NT2/D1 (cell line): ENCODE measurements at regions not wholly inside any gene's neighbourhood (a gene's known extent, or its start where the extent isn't known, plus 50 kb on each side); places are given as distances from the start of the nearest gene placed in this dataset.

Source experiments
- SUZ12 ChIP-seq: IDR thresholded peaks from 2 replicates; pipeline ENCODE4 v1.6.1; 2011; ENCODE audit not compliant: insufficient read length, insufficient read depth; ENCODE audit errors: extremely low read depth
- YY1 ChIP-seq: IDR thresholded peaks from 2 replicates; pipeline ENCODE4 v1.6.1; 2011; ENCODE audit not compliant: insufficient read length, insufficient read depth
- ZNF274 ChIP-seq: IDR thresholded peaks from 2 replicates; pipeline ENCODE4 v1.6.1; 2011; ENCODE audit warnings: mild to moderate bottlenecking, low read depth, low read length

DNA sequence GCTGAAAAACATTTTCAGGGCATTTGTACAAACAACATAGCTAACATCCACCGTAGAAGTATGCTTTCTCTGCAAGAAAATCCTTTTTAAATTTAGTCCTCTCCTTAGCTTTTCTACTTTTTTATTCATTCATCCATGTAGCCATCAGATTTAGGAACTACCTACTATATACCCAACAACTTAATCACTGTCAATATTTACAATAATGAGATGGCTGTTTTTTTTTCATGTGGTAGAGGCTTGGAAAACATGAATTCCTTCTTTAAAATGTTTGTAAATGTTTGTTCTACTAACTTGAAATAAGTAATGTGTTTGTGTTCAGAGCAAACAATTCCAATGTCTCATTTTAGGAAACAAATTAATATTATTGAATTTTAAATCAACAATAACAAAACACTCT lies 78.2 kb upstream of the CAV2 start:
- TF ChIP-seq YY1 (no peak), SUZ12 (no peak), ZNF274 (no peak)
